Ishikawa (cell line): ENCODE measurements at regions not wholly inside any gene's neighbourhood (a gene's known extent, or its start where the extent isn't known, plus 50 kb on each side); places are given as distances from the start of the nearest gene placed in this dataset.

Experiments
- CEBPB ChIP-seq: IDR thresholded peaks from 2 replicates; pipeline ENCODE4 v1.6.1; 2012
- CREB1 ChIP-seq: IDR thresholded peaks from 2 replicates; pipeline ENCODE4 v1.6.1; 2012; ENCODE audit warnings: low read depth
- EGR1 ChIP-seq: IDR thresholded peaks from 2 replicates; pipeline ENCODE4 v1.6.1; 2012
- EP300 ChIP-seq: IDR thresholded peaks from 2 replicates; pipeline ENCODE4 v1.6.1; 2012; ENCODE audit warnings: borderline replicate concordance
- FOXM1 ChIP-seq: IDR thresholded peaks from 2 replicates; pipeline ENCODE4 v1.6.1; 2012; ENCODE audit warnings: low read depth, borderline replicate concordance
- NFIC ChIP-seq: IDR thresholded peaks from 2 replicates; pipeline ENCODE4 v1.6.1; 2012
- RAD21 ChIP-seq: IDR thresholded peaks from 2 replicates; pipeline ENCODE4 v1.6.1; 2012; ENCODE audit warnings: low read depth
- TAF1 ChIP-seq: IDR thresholded peaks from 2 replicates; pipeline ENCODE4 v1.6.1; 2012; ENCODE audit warnings: low read depth, mild to moderate bottlenecking
- TCF12 ChIP-seq: IDR thresholded peaks from 2 replicates; pipeline ENCODE4 v1.6.1; 2012; ENCODE audit warnings: low read depth
- TEAD4 ChIP-seq: IDR thresholded peaks from 2 replicates; pipeline ENCODE4 v1.6.1; 2012
- YY1 ChIP-seq: IDR thresholded peaks from 2 replicates; pipeline ENCODE4 v1.6.1; 2012; ENCODE audit warnings: low read depth
- ZBTB7A ChIP-seq: IDR thresholded peaks from 2 replicates; pipeline ENCODE4 v1.6.1; 2012; ENCODE audit warnings: low read depth
- TF ChIP-seq, protein P1 (sequence below): IDR thresholded peaks from 2 replicates; pipeline ENCODE4 v1.6.1; 2012; ENCODE audit warnings: low read depth, mild to moderate bottlenecking
- TF ChIP-seq, protein P2 (sequence below): IDR thresholded peaks from 2 replicates; pipeline ENCODE4 v1.6.1; 2012
- TF ChIP-seq, protein P3 (sequence below): IDR thresholded peaks from 2 replicates; pipeline ENCODE4 v1.6.1; 2012

DNA sequence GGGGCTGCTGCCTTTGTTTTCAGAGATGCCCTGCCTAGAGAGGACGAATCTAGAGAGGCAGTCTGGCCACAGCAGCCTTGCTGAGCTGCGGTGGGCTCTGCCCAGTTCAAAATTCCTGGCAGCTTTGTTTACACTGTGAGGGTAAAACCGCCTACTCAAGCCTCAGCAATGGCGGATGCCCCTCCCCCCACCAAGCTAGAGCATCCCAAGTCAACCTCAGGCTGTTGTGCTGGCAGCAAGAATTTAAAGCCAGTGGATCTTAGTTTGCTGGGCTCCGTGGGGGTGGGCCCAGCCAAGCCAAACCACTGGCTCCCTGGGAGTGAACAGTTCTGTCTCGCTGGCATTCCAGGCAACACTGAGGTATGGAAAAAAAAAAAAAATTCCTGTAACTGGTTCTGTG lies 970.9 kb downstream of the TBC1D32 start:
- no peak for TF ChIP-seq TAF1
- no peak for TF ChIP-seq TEAD4
- TF ChIP-seq TCF12, result no peak
- TF ChIP-seq CEBPB, result no peak
- no peak for TF ChIP-seq NFIC
- TF ChIP-seq EGR1, result no peak
- TF ChIP-seq RAD21, result no peak
- no peak for TF ChIP-seq FOXM1
- TF ChIP-seq, protein P1, sequence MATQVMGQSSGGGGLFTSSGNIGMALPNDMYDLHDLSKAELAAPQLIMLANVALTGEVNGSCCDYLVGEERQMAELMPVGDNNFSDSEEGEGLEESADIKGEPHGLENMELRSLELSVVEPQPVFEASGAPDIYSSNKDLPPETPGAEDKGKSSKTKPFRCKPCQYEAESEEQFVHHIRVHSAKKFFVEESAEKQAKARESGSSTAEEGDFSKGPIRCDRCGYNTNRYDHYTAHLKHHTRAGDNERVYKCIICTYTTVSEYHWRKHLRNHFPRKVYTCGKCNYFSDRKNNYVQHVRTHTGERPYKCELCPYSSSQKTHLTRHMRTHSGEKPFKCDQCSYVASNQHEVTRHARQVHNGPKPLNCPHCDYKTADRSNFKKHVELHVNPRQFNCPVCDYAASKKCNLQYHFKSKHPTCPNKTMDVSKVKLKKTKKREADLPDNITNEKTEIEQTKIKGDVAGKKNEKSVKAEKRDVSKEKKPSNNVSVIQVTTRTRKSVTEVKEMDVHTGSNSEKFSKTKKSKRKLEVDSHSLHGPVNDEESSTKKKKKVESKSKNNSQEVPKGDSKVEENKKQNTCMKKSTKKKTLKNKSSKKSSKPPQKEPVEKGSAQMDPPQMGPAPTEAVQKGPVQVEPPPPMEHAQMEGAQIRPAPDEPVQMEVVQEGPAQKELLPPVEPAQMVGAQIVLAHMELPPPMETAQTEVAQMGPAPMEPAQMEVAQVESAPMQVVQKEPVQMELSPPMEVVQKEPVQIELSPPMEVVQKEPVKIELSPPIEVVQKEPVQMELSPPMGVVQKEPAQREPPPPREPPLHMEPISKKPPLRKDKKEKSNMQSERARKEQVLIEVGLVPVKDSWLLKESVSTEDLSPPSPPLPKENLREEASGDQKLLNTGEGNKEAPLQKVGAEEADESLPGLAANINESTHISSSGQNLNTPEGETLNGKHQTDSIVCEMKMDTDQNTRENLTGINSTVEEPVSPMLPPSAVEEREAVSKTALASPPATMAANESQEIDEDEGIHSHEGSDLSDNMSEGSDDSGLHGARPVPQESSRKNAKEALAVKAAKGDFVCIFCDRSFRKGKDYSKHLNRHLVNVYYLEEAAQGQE, result no peak
- TF ChIP-seq YY1, result no peak
- TF ChIP-seq CREB1, result no peak

DNA sequence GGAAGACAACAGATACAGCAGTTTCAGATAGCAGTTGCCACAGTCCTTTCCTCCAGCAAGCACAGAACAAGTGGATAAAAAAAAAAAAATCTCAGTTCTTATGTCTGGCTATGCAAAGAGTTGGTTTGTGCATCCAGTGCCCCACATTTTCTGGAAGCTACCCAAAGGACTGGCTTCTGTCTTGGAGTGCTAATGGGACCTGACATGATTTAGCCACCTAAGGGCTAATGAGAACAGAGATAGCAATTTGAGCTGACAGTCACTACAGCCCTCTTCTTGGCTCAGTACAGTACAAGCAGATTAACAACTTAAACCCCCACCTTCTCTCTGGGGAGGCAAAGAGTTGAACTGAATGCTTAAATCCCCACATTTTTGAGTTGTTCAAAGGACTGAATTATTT lies 976.8 kb downstream of the TBC1D32 start:
- TF ChIP-seq TAF1, result no peak
- no peak for TF ChIP-seq RAD21
- no peak for TF ChIP-seq EGR1
- no peak for TF ChIP-seq CREB1
- no peak for TF ChIP-seq NFIC
- no peak for TF ChIP-seq ZBTB7A
- TF ChIP-seq TEAD4, result no peak
- TF ChIP-seq, protein P2, sequence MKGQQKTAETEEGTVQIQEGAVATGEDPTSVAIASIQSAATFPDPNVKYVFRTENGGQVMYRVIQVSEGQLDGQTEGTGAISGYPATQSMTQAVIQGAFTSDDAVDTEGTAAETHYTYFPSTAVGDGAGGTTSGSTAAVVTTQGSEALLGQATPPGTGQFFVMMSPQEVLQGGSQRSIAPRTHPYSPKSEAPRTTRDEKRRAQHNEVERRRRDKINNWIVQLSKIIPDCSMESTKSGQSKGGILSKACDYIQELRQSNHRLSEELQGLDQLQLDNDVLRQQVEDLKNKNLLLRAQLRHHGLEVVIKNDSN, result no peak
- TF ChIP-seq TCF12, result no peak
- TF ChIP-seq YY1, result no peak
- TF ChIP-seq, protein P3, sequence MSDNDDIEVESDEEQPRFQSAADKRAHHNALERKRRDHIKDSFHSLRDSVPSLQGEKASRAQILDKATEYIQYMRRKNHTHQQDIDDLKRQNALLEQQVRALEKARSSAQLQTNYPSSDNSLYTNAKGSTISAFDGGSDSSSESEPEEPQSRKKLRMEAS, result no peak
- no peak for TF ChIP-seq FOXM1
- no peak for TF ChIP-seq CEBPB
- no peak for TF ChIP-seq EP300
- TF ChIP-seq, protein P1, result no peak

DNA sequence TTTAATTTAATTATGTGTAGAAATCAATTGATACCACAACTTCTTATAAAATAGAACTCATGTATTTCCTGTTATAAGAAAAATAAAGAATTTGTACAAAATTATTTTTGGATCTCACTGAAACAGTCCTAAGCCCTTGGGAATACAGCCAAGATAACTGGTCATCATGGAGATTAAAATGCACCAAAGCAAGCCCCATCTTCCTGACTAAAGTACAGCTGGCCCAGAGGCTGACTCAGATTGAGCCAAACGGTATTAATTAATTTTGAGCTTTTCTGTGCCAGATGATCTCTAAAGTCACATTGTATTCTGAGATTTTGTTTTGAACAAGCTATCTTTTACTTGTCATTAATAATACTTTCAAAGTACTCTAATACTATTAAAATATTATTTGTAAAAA lies 978.5 kb downstream of the TBC1D32 start:
- TF ChIP-seq EGR1, result no peak

DNA sequence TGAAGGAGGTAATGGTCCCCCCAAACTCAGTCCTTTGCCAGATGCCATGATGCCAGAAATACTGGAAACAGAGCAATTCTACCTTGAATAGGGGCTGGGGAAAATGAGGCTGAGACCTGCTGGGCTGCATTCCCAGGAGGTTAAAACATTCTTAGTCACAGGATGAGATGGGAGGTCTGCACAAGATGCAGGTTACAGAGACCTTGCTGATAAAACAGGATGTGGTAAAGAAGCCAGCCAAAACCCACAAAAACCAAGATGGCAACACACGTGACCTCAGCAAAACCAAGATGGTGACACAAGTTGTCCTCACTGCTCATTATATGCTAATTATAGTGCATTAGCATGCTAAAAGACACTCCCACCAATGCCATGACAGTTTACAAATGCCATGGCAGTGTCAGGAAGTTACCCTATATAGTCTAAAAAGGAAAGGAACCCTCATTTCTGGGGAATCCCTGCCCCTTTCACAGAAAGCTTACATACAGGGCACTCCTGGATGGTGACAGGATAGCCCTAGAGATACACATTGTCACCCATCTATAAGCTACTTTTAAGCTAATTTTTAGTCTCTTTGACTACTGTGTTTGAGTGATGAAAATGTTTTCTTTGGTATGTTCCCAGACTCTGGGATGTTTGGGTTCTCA lies 979.7 kb downstream of the TBC1D32 start:
- TF ChIP-seq, protein P1, result no peak
- TF ChIP-seq TEAD4 (no peak), NFIC (no peak)

DNA sequence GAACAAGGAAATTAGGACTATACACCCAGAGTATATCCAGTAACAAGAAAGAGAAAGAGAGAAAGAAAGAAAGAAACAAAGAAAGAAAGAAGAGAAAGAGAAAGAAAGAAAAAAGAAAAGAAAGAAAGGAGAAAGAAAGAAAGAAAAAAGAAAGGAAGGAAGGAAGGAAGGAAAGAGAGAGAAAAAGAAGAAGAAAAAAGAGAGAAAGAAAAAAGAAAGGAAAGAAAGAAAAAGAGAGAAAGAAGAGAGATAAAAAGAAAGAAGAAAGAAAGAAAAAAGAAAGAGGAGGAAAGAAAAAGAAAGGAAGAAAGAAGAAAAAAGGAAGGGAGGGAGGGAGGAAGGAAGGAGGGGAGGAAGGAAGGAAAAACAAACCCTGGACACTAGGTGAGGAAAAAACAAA lies 981.8 kb downstream of the TBC1D32 start:
- TF ChIP-seq EGR1, result no peak
- TF ChIP-seq FOXM1, result no peak
- TF ChIP-seq YY1, result no peak
- TF ChIP-seq TCF12, result no peak
- no peak for TF ChIP-seq ZBTB7A
- no peak for TF ChIP-seq NFIC
- TF ChIP-seq CREB1, result no peak
- no peak for TF ChIP-seq EP300
- no peak for TF ChIP-seq RAD21
- TF ChIP-seq CEBPB, result no peak
- TF ChIP-seq, protein P2, result no peak
- TF ChIP-seq TAF1, result no peak
- TF ChIP-seq TEAD4, result no peak
- TF ChIP-seq, protein P1, result no peak
- TF ChIP-seq, protein P3, result no peak
